Left ventricle myocardium inferior (tissue), 1 donor: ENCODE measurements at regions not wholly inside any gene's neighbourhood (a gene's known extent, or its start where the extent isn't known, plus 50 kb on each side); places are given as distances from the start of the nearest gene placed in this dataset.

Experiments used
- DNase-seq: peaks from one replicate; pipeline ENCODE4 v3.0.0-alpha.2; 2020
- H3K27ac ChIP-seq: fragments of 200-600 bp; replicated peaks from 2 replicates; pipeline ENCODE4 v1.8.0; 2021
- H3K27me3 ChIP-seq: fragments of 200-600 bp; 2 replicates; pipeline ENCODE4 v1.8.0; 2021; ENCODE audit warnings: low read depth
- H3K36me3 ChIP-seq: fragments of 200-600 bp; 2 replicates; pipeline ENCODE4 v1.8.0; 2021
- H3K4me1 ChIP-seq: fragments of 200-600 bp; 2 replicates; pipeline ENCODE4 v1.8.0; 2021
- H3K4me3 ChIP-seq: fragments of 200-600 bp; 2 replicates; pipeline ENCODE4 v1.8.0; 2021; ENCODE audit warnings: mild to moderate bottlenecking, moderate library complexity
- H3K9me3 ChIP-seq: fragments of 200-600 bp; replicated peaks from 2 replicates; pipeline ENCODE4 v1.8.0; 2021
- intact Hi-C: fragments of 100-400 bp; cut with micrococcal nuclease; formaldehyde crosslinking; loops from one replicate; pipeline ENCODE4 v1.11.0; 2022
- TF ChIP-seq, protein P1 (sequence below): fragments of 200-600 bp; IDR thresholded peaks from 2 replicates; pipeline ENCODE4 v1.8.0; 2021; ENCODE audit warnings: antibody characterized with exemption, mild to moderate bottlenecking, borderline replicate concordance
- donor health status: DM: no; HTN: yes; CAD: no; lungs with severe emphysema.

DNA sequence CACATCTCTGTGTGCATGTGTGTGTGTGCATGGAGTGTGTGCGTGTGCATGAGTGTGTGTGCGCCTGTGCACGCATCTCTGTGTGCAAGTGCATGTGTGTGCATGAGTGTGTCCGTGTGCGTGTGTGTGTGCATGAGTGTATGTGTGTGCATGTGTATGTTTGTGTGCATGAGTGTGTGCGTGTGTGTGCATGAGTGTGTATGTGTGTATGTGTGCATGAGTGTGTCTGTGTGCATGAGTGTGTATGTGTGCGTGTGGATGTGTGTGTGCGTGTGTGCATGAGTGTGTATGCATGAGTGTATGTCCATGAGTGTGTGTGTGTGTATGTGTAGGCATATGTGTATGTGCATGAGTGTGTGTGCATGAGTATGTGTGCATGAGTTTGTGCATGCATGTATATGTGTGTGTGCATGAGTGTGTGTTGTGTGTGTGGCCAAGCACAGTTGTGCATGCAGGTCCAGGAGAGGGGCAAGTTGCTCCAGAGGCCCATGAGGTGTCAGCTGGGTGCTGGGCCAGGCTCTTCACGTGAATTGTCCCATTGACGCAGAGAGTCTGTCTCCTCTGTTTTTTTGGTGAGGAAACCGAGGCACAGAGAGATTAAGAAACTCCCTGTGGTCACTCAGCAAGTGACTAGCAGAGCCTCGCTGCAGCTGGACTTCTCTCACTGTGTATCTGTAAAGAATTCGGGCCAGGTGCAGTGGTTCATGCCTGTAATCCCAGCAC is 75.5 kb downstream of the ASB1 start:
- no peak for DNase-seq
- Histone ChIP-seq H3K9me3 (no peaks in the 10 kb centered on the region), H3K27me3 (peaks cover 15% of the 10 kb centered on the region), H3K36me3 (no peaks in the 10 kb centered on the region), H3K4me3 (no peak overlapping the region), H3K4me1 (no peaks in the 10 kb centered on the region), H3K27ac (no peak overlapping the region)
- TF ChIP-seq, protein P1, sequence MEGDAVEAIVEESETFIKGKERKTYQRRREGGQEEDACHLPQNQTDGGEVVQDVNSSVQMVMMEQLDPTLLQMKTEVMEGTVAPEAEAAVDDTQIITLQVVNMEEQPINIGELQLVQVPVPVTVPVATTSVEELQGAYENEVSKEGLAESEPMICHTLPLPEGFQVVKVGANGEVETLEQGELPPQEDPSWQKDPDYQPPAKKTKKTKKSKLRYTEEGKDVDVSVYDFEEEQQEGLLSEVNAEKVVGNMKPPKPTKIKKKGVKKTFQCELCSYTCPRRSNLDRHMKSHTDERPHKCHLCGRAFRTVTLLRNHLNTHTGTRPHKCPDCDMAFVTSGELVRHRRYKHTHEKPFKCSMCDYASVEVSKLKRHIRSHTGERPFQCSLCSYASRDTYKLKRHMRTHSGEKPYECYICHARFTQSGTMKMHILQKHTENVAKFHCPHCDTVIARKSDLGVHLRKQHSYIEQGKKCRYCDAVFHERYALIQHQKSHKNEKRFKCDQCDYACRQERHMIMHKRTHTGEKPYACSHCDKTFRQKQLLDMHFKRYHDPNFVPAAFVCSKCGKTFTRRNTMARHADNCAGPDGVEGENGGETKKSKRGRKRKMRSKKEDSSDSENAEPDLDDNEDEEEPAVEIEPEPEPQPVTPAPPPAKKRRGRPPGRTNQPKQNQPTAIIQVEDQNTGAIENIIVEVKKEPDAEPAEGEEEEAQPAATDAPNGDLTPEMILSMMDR, result no peak
- intact Hi-C loops, result no loop called here

DNA sequence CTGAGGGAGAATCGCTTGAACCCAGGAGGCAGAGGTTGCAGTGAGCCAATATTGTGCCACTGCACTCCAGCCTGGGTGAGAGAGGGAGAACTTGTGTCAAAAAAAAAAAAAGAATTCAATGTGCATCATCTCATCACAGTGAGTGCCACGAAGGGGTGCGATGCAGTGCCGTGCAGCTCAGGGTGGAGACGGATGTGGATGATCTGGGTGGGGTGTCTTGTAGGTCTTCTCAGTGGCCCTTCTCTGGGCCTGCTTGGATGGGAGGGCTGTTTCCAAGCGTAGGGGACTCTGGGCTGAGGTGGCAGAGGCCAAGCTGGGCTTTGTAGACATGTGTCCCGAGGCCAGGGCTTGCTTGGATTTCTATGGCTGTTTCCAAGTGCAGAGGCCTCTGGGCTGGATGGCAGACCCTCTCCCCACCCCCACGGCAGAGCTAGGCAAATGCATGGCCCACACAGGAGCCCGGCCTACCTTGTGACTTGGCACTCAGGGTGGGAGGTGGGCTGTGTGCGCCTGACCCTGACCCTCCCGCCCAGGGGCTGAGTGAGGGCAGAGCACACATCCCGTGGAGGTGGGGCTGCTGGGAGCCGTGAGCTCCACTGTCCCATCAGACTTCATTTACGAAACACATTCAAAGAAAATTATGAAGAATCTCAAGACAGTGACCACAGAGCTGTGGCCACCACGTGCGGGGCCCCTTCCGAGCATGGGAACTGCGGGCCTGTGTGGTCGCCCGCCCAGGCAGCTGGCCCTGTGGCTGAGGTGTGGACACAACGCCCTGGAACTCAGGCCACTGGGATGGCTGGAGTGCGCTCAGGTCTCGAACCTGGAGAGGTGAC is 76.4 kb downstream of the ASB1 start:
- H3K27ac ChIP-seq, result no peak overlapping the region
- H3K4me1 ChIP-seq, result no peaks in the 10 kb centered on the region
- intact Hi-C loops, result no loop called here
- H3K27me3 ChIP-seq, result peaks cover 12% of the 10 kb centered on the region
- no peaks in the 10 kb centered on the region for H3K9me3 ChIP-seq
- no peaks in the 10 kb centered on the region for H3K36me3 ChIP-seq
- TF ChIP-seq, protein P1, result no peak
- DNase-seq, result no peak
- no peak overlapping the region for H3K4me3 ChIP-seq

DNA sequence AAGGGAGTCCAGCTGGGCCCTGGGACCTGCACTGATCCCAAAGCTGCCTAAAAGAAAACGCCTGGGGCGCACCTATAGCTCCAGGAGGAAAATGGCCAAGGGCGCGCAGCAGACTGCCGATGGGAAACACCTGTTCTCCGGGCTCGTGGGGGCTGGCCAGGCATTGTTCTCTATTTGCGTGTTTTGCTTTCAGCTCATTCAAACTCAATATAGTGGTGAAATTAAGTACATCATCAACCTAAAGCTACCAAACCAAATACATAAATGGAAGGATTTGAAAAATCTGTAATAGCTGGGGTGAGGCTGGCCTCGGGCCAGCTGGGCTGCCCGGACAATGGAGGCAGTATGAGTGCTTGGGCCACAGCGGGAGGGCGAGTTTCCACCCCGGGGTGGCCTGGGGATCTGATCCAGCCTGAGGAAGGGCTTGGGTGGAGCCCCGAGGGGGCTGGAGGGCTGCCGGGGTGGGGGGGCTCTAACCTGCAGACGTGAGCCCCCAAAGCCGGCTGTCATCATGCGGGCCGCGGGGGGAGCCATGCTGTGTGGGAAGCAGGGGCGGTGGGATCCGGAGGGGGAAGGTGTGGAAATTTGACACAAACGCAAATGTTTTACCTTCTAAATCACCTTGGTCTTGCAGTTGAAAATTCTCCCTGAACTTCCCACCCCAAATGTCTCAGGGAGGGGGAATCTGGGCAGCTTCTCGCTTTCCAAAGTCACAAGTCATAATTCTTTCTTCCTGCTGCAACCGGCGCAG is 77.6 kb downstream of the ASB1 start:
- Histone ChIP-seq H3K4me3 (no peak overlapping the region), H3K27ac (no peak overlapping the region), H3K4me1 (no peaks in the 10 kb centered on the region), H3K36me3 (no peaks in the 10 kb centered on the region), H3K27me3 (peaks cover 22% of the 10 kb centered on the region), H3K9me3 (no peaks in the 10 kb centered on the region)
- DNase-seq, result no peak
- intact Hi-C loops, result no loop called here
- TF ChIP-seq, protein P1, result no peak

DNA sequence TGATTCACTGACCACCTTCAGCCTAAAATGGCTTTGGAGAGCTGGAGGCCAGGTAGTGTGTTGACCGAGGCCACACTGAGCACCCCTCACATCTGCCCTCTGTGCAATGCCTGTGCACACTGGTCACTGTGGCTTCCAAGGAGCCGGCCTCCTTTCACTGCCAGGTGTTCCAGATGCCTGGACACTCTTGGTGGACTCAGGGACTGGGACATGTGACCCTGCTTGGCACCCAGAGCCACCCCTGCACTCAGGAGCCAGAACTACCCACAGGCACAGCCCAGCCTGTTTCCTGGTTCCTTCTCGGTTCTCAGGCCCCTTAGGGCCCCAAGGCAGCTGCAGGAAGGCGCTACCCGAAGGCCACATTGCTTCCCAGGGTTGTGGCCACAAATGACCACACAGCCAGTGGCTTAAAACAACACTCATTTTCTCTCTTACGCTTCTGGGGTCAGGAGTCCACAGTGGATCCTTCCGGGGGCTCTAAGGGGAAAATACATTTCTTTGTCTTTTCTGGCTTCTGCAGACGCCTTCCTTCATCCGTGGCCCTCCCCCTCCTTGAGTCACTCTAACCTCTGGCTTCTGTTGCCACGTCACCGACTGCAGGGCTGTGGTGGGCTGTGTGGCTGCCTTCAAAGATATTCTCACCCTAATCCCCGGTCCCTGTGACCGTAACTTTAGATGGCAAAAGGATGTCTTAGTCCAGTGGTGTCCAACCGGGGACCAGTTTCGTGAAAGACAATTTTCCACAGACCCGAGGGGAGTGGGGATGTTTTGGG is 78.6 kb downstream of the ASB1 start:
- no peaks in the 10 kb centered on the region for H3K9me3 ChIP-seq
- intact Hi-C loops, result no loop called here
- no peak overlapping the region for H3K27ac ChIP-seq
- no peak overlapping the region for H3K4me3 ChIP-seq
- peaks cover 31% of the 10 kb centered on the region for H3K27me3 ChIP-seq
- TF ChIP-seq, protein P1, result no peak
- no peak for DNase-seq
- no peaks in the 10 kb centered on the region for H3K36me3 ChIP-seq
- no peaks in the 10 kb centered on the region for H3K4me1 ChIP-seq

DNA sequence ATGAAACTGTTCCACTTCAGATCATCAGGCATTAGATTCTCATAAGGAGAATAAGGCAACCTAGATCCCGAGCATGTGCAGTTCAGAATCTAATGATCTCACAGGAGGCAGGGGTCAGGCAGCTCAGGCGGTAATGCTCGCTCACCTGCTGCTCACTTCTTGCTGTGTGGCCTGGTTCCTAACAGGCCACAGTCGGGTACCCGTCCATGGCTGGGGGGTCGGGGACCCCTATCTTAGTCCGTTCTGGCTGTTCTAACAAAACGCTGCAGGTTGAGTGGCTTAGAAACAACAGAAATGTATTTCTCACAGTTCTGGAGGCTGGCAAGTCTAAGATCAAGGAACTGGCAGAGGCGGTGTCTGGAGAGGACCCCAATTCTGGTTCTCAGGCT is 79.2 kb downstream of the ASB1 start:
- TF ChIP-seq, protein P1, result no peak
- H3K27me3 ChIP-seq, result peaks cover 37% of the 10 kb centered on the region
- DNase-seq, result no peak
- H3K9me3 ChIP-seq, result no peaks in the 10 kb centered on the region
- H3K27ac ChIP-seq, result no peak overlapping the region
- H3K4me3 ChIP-seq, result no peak overlapping the region
- H3K36me3 ChIP-seq, result no peaks in the 10 kb centered on the region
- H3K4me1 ChIP-seq, result no peaks in the 10 kb centered on the region
- intact Hi-C loops, result no loop called here
